ENCODE measurements at regions not wholly inside any gene's neighbourhood (a gene's known extent, or its start where the extent isn't known, plus 50 kb on each side); places are given as distances from the start of the nearest gene placed in this dataset.

- no peak for TF ChIP-seq CTCF (IDR thresholded peaks at IDR 0.05)
- no peak for TF ChIP-seq POLR2A (IDR thresholded peaks at IDR 0.05)
- TF ChIP-seq POLR2AphosphoS5 (IDR thresholded peaks at IDR 0.05): no peak
Measured at GRCh38 chr5:12690361-12690760, 786.1 kb upstream of the CTNND2 start.

Data from breast epithelium (tissue), 3 donors.